Endothelial cell of umbilical vein (primary cell): ENCODE measurements at regions not wholly inside any gene's neighbourhood (a gene's known extent, or its start where the extent isn't known, plus 50 kb on each side); places are given as distances from the start of the nearest gene placed in this dataset.
"Not testable (repeated sequence)": the region's sequence is repeated elsewhere in the genome, so short reads cannot be mapped to it uniquely, and the experiment has no call there.

Experiments used
- BruUV-seq: library from RNA; stranded (reverse); fragments of 400-500 nt; replicated peaks from 2 replicates; lab custom pipeline; 2021; lab: Mats Ljungman, UMichigan
- CTCF ChIA-PET: fragments of 300-600, 350-600 bp; sonication (Branson Sonifier 250); formaldehyde crosslinking; loops from one replicate; lab custom pipeline; 2021; ENCODE audit warnings: antibody characterized with exemption, inconsistent platforms; lab: Charles Lee
- POLR2A ChIA-PET: fragments of 300-600, 350-600 bp; sonication (Branson Sonifier 250); formaldehyde crosslinking; loops from one replicate; lab custom pipeline; 2021; ENCODE audit warnings: antibody characterized with exemption, inconsistent platforms; lab: Charles Lee
- DNase-seq: peaks from one replicate; pipeline ENCODE4 v3.0.0-alpha.2; 2011; ENCODE audit warnings: low read depth, low spot score
- FAIRE-seq: peaks from 2 replicates; lab custom pipeline; 2011; peaks lifted over from hg19 to GRCh38; lab: Jason Lieb, UNC
- H2AFZ ChIP-seq: 2 replicates; pipeline ENCODE4 v1.6.0; 2012; ENCODE audit warnings: low read depth, low read length, control low read depth, inconsistent platforms
- H3K27ac ChIP-seq: 2 replicates; pipeline ENCODE4 v1.5.1; 2011; ENCODE audit warnings: low read depth, mild to moderate bottlenecking, control low read depth, low read length, moderate library complexity; ENCODE audit not compliant: insufficient read depth
- H3K27me3 ChIP-seq, 2 experiments: 2 replicates each; pipeline versions ENCODE4 v1.6.0 to v1.6.1; 2011; ENCODE audit warnings: low read length in 2 of 2, mixed read lengths in 1 of 2; ENCODE audit not compliant: control insufficient read depth in 2 of 2, insufficient read depth in 2 of 2
- H3K36me3 ChIP-seq, 2 experiments: 2 replicates in 1 of 2; 3 replicates in 1 of 2; pipeline ENCODE4 v1.5.1; 2011; ENCODE audit warnings: low read length in 2 of 2, mild to moderate bottlenecking in 1 of 2, moderate library complexity in 1 of 2; ENCODE audit not compliant: control insufficient read depth in 2 of 2, insufficient read depth in 2 of 2; ENCODE audit errors: extremely low read depth in 1 of 2
- H3K4me1 ChIP-seq: 3 replicates; pipeline ENCODE4 v1.5.1; 2011; ENCODE audit warnings: mild to moderate bottlenecking, low read length; ENCODE audit not compliant: control insufficient read depth, insufficient read depth; ENCODE audit errors: extremely low read depth
- H3K4me2 ChIP-seq: 2 replicates; pipeline ENCODE4 v1.6.1; 2011; ENCODE audit warnings: low read length, control low read depth, mixed read lengths; ENCODE audit not compliant: insufficient read depth
- H3K4me3 ChIP-seq, 3 experiments: fragments of 200-600 bp in 1 of 3; sonication (generic), shearing (Covaris generic) in 1 of 3; replicated peaks in 1 of 3; 2 replicates each; pipeline ENCODE4 v1.5.1; 2011 to 2016; ENCODE audit warnings: control low read depth in 3 of 3, low read length in 3 of 3, mild to moderate bottlenecking in 2 of 3, inconsistent platforms in 1 of 3, low read depth in 1 of 3, moderate library complexity in 1 of 3; ENCODE audit not compliant: insufficient read depth in 1 of 3
- H3K79me2 ChIP-seq: 2 replicates; pipeline ENCODE4 v1.6.0; 2012; ENCODE audit warnings: low read length, inconsistent platforms; ENCODE audit not compliant: control insufficient read depth, insufficient read depth
- H3K9ac ChIP-seq: replicated peaks from 2 replicates; pipeline ENCODE3; 2011; ENCODE audit warnings: low read length, control low read depth; ENCODE audit not compliant: insufficient read depth; ENCODE audit errors: extremely low read depth
- H3K9me1 ChIP-seq: replicated peaks from 3 replicates; pipeline ENCODE4 v1.6.0; 2011; ENCODE audit warnings: mild to moderate bottlenecking, low read length; ENCODE audit not compliant: control insufficient read depth, insufficient read depth; ENCODE audit errors: extremely low read depth
- H3K9me3 ChIP-seq: replicated peaks from 2 replicates; pipeline ENCODE4 v1.5.1; 2012; ENCODE audit warnings: low read length, inconsistent platforms; ENCODE audit not compliant: control insufficient read depth, insufficient read depth
- H4K20me1 ChIP-seq: replicated peaks from 2 replicates; pipeline ENCODE3; 2011; ENCODE audit warnings: mild to moderate bottlenecking, low read length; ENCODE audit not compliant: control insufficient read depth, insufficient read depth; ENCODE audit errors: extremely low read depth
- GATA2 ChIP-seq: IDR thresholded peaks from 2 replicates; pipeline ENCODE4 v1.7.0; 2011; ENCODE audit warnings: low read depth, mild to moderate bottlenecking, moderate library complexity, mixed read lengths, low read length; ENCODE audit not compliant: insufficient read length, insufficient read depth
- MYC ChIP-seq: IDR thresholded peaks from one replicate; pipeline ENCODE4 v1.6.1; 2011; ENCODE audit warnings: mild to moderate bottlenecking, low read depth, low read length
- POLR2AphosphoS5 ChIP-seq: IDR thresholded peaks from 2 replicates; pipeline ENCODE4 v1.6.1; 2012; ENCODE audit warnings: low read depth, mild to moderate bottlenecking, control low read depth, low read length, moderate library complexity; ENCODE audit not compliant: insufficient read depth
- dilution Hi-C: fragments of 300-500 bp; cut with MboI; formaldehyde crosslinking; loops from one replicate; pipeline ENCODE4 v1.15.0; 2019; ENCODE audit warnings: low sequenced_read_pairs; ENCODE audit not compliant: extremely low pct_ligation_motif_present
- intact Hi-C: fragments of 100-400 bp; cut with micrococcal nuclease; formaldehyde crosslinking; loops from one replicate; pipeline ENCODE4 v1.10.0; 2022
- TF ChIP-seq, protein P1 (sequence below): IDR thresholded peaks from 2 replicates; pipeline ENCODE4 v1.6.1; 2011; ENCODE audit not compliant: insufficient read depth, insufficient read length
- TF ChIP-seq, protein P2 (sequence below), 2 donors: IDR thresholded peaks; 1 replicate in 1 of 2; 2 replicates in 1 of 2; pipeline ENCODE4 v1.5.1; 2011; ENCODE audit warnings: low read length in 2 of 2, mild to moderate bottlenecking in 2 of 2, moderate library complexity in 2 of 2, control low read depth in 1 of 2, inconsistent platforms in 1 of 2, low read depth in 1 of 2; ENCODE audit not compliant: insufficient read depth in 1 of 2; ENCODE audit errors: extremely low read depth in 1 of 2

DNA sequence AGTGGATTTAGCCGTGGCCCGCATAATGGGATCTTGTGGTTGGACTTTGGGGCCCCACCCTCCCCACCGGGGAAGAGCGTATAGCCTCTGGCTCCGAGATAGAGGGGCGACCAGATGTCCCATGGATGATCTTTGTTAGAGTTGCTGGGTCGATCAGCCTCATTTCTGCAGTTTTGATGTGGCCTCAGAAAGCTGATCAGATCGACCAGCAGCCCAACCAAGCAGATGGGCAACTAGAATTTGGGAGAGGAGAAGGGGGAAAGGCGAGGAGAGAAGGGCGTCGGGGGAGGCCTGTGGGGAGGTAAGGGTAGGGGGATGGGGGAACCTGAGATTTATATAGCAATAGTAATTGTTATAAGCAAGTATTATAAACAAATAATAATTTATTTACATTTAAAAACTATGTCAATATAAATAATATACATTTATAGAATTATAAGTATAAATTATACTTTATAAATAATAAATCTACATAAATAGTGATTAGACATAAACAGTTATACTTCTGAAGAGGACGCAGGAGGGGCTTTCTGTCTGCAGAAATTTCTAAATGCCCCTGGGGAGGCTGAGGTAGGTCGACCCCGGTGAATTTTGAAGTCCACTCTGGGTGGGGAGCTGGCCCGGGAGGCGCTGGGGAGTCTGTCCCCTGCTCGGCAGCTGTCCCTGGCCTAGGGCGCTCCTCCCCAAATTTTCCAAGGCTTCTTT is 136.3 kb downstream of the KCNJ12 start:
- H3K4me3 ChIP-seq, result no peak overlapping the region

DNA sequence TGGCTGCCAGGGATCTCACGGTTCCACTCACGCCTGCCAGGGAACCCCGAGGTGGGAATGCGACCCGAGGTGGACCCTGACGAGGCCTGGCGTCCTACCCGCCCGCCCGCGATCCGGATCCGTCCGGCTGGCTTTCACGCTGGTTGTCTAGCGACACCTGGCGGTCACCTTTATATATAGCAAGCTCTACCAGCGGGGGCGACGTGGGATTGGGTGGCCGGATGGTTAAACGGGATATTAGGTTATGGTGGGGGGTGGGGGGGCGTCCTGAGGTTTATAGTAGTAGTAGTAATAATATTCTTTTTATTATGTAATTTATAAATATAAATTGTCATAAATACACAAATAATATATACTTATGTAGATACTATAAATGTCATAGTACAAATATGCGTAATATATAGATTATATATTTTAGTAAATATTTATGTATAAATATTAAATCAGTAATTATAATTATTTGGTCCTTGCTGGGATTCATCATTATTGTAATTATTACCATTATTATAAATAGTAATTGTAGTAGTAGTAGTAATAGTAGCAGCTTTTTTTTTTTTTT is 136.9 kb downstream of the KCNJ12 start:
- Histone ChIP-seq H3K27me3 (peaks cover 3 to 4% of the 10 kb centered on the region in 2 experiments), H3K9me1 (no peaks in the 10 kb centered on the region), H3K4me3 (no peak overlapping the region), H3K9ac (no peak overlapping the region), H3K79me2 (no peaks in the 10 kb centered on the region), H3K9me3 (no peaks in the 10 kb centered on the region), H3K4me2 (peak overlapping the region; percentile 36), H2AFZ (peak overlapping the region; percentile 68), H3K27ac (no peak overlapping the region), H3K36me3 (no peaks in the 10 kb centered on the region), H3K4me1 (peaks cover 9% of the 10 kb centered on the region), H4K20me1 (no peaks in the 10 kb centered on the region)
- no TSS peak for BruUV-seq
- dilution Hi-C loops, result no loop called here
- TF ChIP-seq POLR2AphosphoS5, result no peak
- no peak for TF ChIP-seq GATA2
- TF ChIP-seq, protein P1, sequence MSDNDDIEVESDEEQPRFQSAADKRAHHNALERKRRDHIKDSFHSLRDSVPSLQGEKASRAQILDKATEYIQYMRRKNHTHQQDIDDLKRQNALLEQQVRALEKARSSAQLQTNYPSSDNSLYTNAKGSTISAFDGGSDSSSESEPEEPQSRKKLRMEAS, result no peak
- TF ChIP-seq, protein P2, sequence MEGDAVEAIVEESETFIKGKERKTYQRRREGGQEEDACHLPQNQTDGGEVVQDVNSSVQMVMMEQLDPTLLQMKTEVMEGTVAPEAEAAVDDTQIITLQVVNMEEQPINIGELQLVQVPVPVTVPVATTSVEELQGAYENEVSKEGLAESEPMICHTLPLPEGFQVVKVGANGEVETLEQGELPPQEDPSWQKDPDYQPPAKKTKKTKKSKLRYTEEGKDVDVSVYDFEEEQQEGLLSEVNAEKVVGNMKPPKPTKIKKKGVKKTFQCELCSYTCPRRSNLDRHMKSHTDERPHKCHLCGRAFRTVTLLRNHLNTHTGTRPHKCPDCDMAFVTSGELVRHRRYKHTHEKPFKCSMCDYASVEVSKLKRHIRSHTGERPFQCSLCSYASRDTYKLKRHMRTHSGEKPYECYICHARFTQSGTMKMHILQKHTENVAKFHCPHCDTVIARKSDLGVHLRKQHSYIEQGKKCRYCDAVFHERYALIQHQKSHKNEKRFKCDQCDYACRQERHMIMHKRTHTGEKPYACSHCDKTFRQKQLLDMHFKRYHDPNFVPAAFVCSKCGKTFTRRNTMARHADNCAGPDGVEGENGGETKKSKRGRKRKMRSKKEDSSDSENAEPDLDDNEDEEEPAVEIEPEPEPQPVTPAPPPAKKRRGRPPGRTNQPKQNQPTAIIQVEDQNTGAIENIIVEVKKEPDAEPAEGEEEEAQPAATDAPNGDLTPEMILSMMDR (IDR thresholded peaks at IDR 0.05; ENCODE audit: extremely low read depth in 1 of 2, insufficient read depth in 1 of 2, low read depth in 1 of 2, low read length in 2 of 2), result peak; percentile 56 to 77
- POLR2A ChIA-PET, result no interaction called here
- intact Hi-C loops, result loop anchor here (1.0 to 5.0 kb wide), 4 partner anchors 136 to 712 kb away; partner anchors contain the start of genes KCNJ12 and USP22
- CTCF ChIA-PET, result interaction anchor here (0.6 to 5.7 kb wide), 37 partner anchors 11 to 711 kb away, joined by 3 to 316 read pairs (median 6); partner anchors contain the start of genes NATD1 and TMEM11
- FAIRE-seq (peak; percentile 79), DNase-seq (peak; percentile 64)

More for the DNA sequence above, 136.3 kb downstream of the KCNJ12 start:
- intact Hi-C loops (loop anchor here (1.0 to 5.0 kb wide), 4 partner anchors 135 to 712 kb away; partner anchors contain the start of genes KCNJ12 and USP22), dilution Hi-C loops (no loop called here)
- Histone ChIP-seq H2AFZ (peak overlapping the region; percentile 68), H3K36me3 (no peaks in the 10 kb centered on the region), H3K4me2 (peak overlapping the region; percentile 36), H3K27ac (no peak overlapping the region), H3K27me3 (peaks cover 1 to 3% of the 10 kb centered on the region in 2 experiments), H3K9ac (no peak overlapping the region), H3K79me2 (no peaks in the 10 kb centered on the region), H3K4me1 (peaks cover 9% of the 10 kb centered on the region), H4K20me1 (no peaks in the 10 kb centered on the region), H3K9me1 (no peaks in the 10 kb centered on the region), H3K9me3 (no peaks in the 10 kb centered on the region)
- DNase-seq (peak; percentile 5), FAIRE-seq (no peak)
- CTCF ChIA-PET, result interaction anchor here (0.7 to 5.7 kb wide), 38 partner anchors 12 to 710 kb away, joined by 3 to 316 read pairs (median 6); partner anchors contain the start of genes NATD1 and TMEM11
- POLR2A ChIA-PET, result no interaction called here
- BruUV-seq, result no TSS peak
- TF ChIP-seq MYC, result no peak

DNA sequence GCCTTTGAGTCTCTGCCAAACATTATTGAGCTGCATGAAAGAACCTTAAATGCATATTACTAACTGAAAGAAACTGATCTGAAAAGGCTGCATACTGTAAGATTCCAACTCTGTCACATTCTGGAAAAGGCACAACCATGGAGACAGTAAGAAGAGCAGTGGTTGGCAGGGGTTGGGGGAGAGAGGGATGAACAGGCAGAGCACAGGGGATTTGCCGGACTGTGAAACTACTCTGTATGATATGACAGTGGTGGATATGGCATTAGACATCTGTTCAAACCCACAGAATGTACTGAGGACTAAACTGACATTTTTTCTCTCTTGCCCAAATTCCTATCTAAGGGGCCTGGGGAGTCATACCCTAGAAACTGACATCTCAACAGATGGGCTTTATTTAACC is 138.4 kb downstream of the KCNJ12 start:
- FAIRE-seq, H3K9me3 ChIP-seq, H3K4me3 ChIP-seq, H2AFZ ChIP-seq, H3K4me1 ChIP-seq, H3K27ac ChIP-seq, H3K36me3 ChIP-seq, H3K9ac ChIP-seq, BruUV-seq, POLR2A ChIA-PET, DNase-seq, H3K27me3 ChIP-seq, H3K4me2 ChIP-seq, H3K9me1 ChIP-seq, H4K20me1 ChIP-seq, dilution Hi-C loops, H3K79me2 ChIP-seq: not testable (repeated sequence)
- intact Hi-C loops, result loop anchor here (5.0 kb wide), 2 partner anchors 137 to 472 kb away; partner anchors contain the start of genes KCNJ12 and USP22
- CTCF ChIA-PET, result interaction anchor here (0.9 to 5.7 kb wide), 6 partner anchors 10 to 395 kb away, joined by 3 to 316 read pairs (median 42); no protein-coding TSS in a partner anchor
